Neural progenitor cell (in vitro differentiated cells): ENCODE measurements at regions not wholly inside any gene's neighbourhood (a gene's known extent, or its start where the extent isn't known, plus 50 kb on each side); places are given as distances from the start of the nearest gene placed in this dataset.
"Not testable (repeated sequence)": the region's sequence is repeated elsewhere in the genome, so short reads cannot be mapped to it uniquely, and the experiment has no call there.

Experiments
- DNase-seq: peaks from one replicate; pipeline ENCODE4 v3.0.0-alpha.2; 2016; ENCODE audit warnings: low spot score
- H2AFZ ChIP-seq: fragments of 200-600 bp; sonication (generic); replicated peaks from 2 replicates; pipeline ENCODE4 v1.6.1; 2016; ENCODE audit warnings: antibody characterized with exemption
- H3F3A ChIP-seq: fragments of 200-600 bp; sonication (generic); 2 replicates; pipeline ENCODE4 v1.6.1; 2016; ENCODE audit warnings: antibody characterized with exemption, low read depth
- H3K27ac ChIP-seq: fragments of 200-600 bp; sonication (generic); 2 replicates; pipeline ENCODE4 v1.5.1; 2016; ENCODE audit warnings: mild to moderate bottlenecking
- H3K27me3 ChIP-seq: fragments of 200-600 bp; sonication (generic); 2 replicates; pipeline ENCODE4 v1.6.1; 2016; ENCODE audit warnings: mild to moderate bottlenecking, moderate library complexity
- H3K36me3 ChIP-seq: fragments of 200-600 bp; sonication (generic); 2 replicates; pipeline ENCODE4 v1.5.1; 2016
- H3K4me1 ChIP-seq: fragments of 200-600 bp; sonication (generic); 2 replicates; pipeline ENCODE4 v1.6.1; 2016; ENCODE audit warnings: mixed run types
- H3K4me2 ChIP-seq: fragments of 200-600 bp; sonication (generic); 2 replicates; pipeline ENCODE4 v1.6.1; 2016
- H3K4me3 ChIP-seq: fragments of 200-600 bp; sonication (generic); 2 replicates; pipeline ENCODE4 v1.5.1; 2016
- H3K79me2 ChIP-seq: fragments of 200-600 bp; sonication (generic); 2 replicates; pipeline ENCODE4 v1.6.1; 2016; ENCODE audit warnings: low read depth
- H3K9ac ChIP-seq: fragments of 200-600 bp; sonication (generic); 2 replicates; pipeline ENCODE4 v1.6.1; 2016
- H3K9me3 ChIP-seq: fragments of 200-600 bp; sonication (generic); 2 replicates; pipeline ENCODE4 v1.5.1; 2016; ENCODE audit warnings: low read depth
- H4K20me1 ChIP-seq: fragments of 200-600 bp; sonication (generic); 2 replicates; pipeline ENCODE4 v1.6.1; 2016; ENCODE audit warnings: low read depth
- H3K27ac Mint-ChIP-seq: 3 replicates; pipeline ENCODE4 v1.8.0; 2021; ENCODE audit warnings: mixed read lengths
- H3K27me3 Mint-ChIP-seq: 2 replicates; pipeline ENCODE4 v1.8.0; 2022; ENCODE audit warnings: low read depth, mild to moderate bottlenecking, inconsistent platforms, moderate library complexity, mixed read lengths; ENCODE audit not compliant: insufficient read depth
- H3K36me3 Mint-ChIP-seq: 3 replicates; pipeline ENCODE4 v1.8.0; 2021; ENCODE audit warnings: mixed read lengths
- H3K4me1 Mint-ChIP-seq: 3 replicates; pipeline ENCODE4 v1.8.0; 2021; ENCODE audit warnings: mixed read lengths
- H3K4me3 Mint-ChIP-seq: 3 replicates; pipeline ENCODE4 v1.8.0; 2021; ENCODE audit warnings: mild to moderate bottlenecking, moderate library complexity, mixed read lengths
- H3K9me3 Mint-ChIP-seq: 3 replicates; pipeline ENCODE4 v1.8.0; 2020; ENCODE audit warnings: mixed read lengths

GRCh38 chr9:40592406-40592805 is 536.1 kb downstream of the FOXD4L6 start:
- H3K36me3 Mint-ChIP-seq, H3F3A ChIP-seq, H3K4me3 Mint-ChIP-seq, H3K4me2 ChIP-seq, H3K9me3 ChIP-seq, H3K9me3 Mint-ChIP-seq, H4K20me1 ChIP-seq, H3K79me2 ChIP-seq, H3K27ac Mint-ChIP-seq, H3K27me3 Mint-ChIP-seq, H3K4me3 ChIP-seq, H3K27ac ChIP-seq, DNase-seq, H3K4me1 Mint-ChIP-seq, H3K4me1 ChIP-seq, H3K36me3 ChIP-seq, H3K27me3 ChIP-seq, H2AFZ ChIP-seq, H3K9ac ChIP-seq: not testable (repeated sequence)

DNA sequence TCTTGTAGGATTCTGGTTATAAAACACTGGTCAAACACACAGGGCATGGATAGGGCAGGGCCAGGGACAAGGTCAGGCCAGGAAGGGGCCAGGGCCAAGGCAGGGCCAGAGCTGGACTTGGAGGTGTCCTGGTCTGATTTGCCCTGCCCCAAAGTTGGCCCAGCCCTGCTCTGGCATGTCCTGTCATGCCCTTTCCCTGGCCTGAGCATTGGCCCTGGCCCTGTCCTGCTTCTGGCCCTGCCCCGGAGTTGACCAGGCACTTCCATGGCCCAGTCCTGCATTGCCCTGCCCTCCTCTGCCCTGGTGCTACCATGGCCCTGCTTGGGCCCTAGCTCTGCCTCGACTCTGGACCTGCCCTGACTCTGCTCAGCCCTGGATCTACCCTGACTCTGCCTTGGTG is 536.6 kb downstream of the FOXD4L6 start:
- not testable (repeated sequence) for H3K4me2 ChIP-seq, H3K36me3 Mint-ChIP-seq, H3K27me3 Mint-ChIP-seq, H3K79me2 ChIP-seq, DNase-seq, H3K27me3 ChIP-seq, H3K4me3 ChIP-seq, H3K27ac ChIP-seq, H2AFZ ChIP-seq, H3K4me1 ChIP-seq, H3F3A ChIP-seq, H4K20me1 ChIP-seq, H3K27ac Mint-ChIP-seq, H3K36me3 ChIP-seq, H3K9me3 Mint-ChIP-seq, H3K4me3 Mint-ChIP-seq, H3K9ac ChIP-seq, H3K9me3 ChIP-seq, H3K4me1 Mint-ChIP-seq

DNA sequence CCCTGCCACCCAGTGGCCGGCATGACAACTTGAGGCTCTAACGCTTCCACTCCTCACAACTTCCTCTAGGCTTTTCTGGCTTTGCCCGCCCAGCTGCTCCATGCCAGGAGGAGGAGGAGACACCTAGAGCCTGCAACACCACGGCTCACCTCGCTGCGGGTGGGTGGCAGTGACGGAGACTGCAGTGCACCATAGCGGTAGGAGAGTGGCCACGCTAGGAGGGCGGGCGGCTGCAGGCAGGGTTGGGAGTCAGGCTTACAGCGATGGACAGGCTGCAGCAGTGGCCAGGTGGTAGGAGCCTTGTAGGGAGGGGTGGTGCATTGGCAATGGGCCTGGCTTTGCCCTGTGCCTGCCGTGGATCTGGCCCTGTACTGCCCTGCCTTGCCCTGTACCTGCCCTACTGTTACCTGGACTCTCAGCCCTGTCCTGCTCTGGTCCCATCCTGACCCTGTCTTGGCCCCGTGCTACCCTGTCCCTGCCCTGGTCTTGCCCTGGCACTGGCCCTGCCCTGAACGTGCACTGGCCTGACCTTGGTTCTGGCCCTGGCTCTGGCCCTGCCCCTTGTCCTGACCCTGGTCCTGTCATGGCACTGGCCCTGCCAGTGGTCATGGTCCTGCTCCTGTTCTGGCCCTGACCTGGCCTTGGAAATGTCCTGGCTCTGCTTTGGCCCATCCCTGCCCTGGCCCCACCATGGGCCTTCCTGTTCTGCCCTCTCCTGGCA is 540.8 kb downstream of the FOXD4L6 start:
- not testable (repeated sequence) for H3K4me1 ChIP-seq, H3K9me3 ChIP-seq, H3K4me2 ChIP-seq, H3K27me3 Mint-ChIP-seq, DNase-seq, H4K20me1 ChIP-seq, H3K36me3 ChIP-seq, H3K27me3 ChIP-seq, H3K4me1 Mint-ChIP-seq, H2AFZ ChIP-seq, H3K27ac Mint-ChIP-seq, H3K4me3 ChIP-seq, H3K79me2 ChIP-seq, H3K27ac ChIP-seq, H3K9ac ChIP-seq, H3K36me3 Mint-ChIP-seq, H3K4me3 Mint-ChIP-seq, H3K9me3 Mint-ChIP-seq, H3F3A ChIP-seq

DNA sequence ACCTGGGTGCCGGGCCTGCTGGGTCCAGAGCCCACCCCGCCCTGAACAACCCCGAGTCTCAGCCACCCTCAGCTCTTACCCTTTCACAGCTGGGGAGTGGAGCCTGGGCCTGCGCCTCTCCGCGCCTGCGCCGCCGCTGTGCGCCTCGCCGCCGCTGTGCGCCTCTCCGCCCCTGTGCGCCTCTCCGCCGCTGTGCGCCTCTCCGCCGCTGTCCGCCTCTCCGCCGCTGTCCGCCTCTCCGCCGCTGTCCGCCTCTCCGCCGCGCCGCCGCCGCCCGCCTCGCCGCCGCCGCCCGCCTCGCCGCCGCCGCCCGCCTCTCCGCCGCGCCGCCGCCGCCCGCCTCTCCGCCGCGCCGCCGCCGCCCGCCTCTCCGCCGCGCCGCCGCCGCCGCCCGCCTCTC is 544.4 kb downstream of the FOXD4L6 start:
- H3F3A ChIP-seq, DNase-seq, H2AFZ ChIP-seq, H3K4me1 ChIP-seq, H4K20me1 ChIP-seq, H3K27ac Mint-ChIP-seq, H3K36me3 ChIP-seq, H3K27me3 ChIP-seq, H3K9me3 Mint-ChIP-seq, H3K9ac ChIP-seq, H3K9me3 ChIP-seq, H3K36me3 Mint-ChIP-seq, H3K27ac ChIP-seq, H3K27me3 Mint-ChIP-seq, H3K4me1 Mint-ChIP-seq, H3K79me2 ChIP-seq, H3K4me2 ChIP-seq, H3K4me3 ChIP-seq: not testable (repeated sequence)
- peak overlapping the region; percentile 75 for H3K4me3 Mint-ChIP-seq

DNA sequence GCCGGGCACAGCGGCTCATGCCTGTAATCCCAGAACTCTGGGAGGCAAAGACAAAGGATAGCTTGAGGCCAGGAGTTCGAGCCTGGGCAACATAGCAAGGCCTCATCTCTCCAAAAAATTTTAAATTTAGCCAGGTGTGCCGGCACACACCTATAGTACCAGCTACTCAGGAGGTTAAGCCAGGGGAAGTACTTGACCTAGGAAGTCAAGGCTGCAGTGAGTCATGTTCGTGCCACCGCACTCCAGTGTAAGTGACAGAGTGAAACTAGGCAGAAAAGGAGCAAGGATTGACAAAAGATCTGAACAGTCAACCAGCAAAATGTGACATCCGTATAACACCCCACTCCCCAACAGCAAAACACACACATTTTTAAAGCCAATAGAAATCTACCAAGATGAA is 545.3 kb downstream of the FOXD4L6 start:
- peak overlapping the region; percentile 81 for H3K4me3 Mint-ChIP-seq
- not testable (repeated sequence) for H4K20me1 ChIP-seq, H3K4me1 ChIP-seq, DNase-seq, H3K79me2 ChIP-seq, H3K36me3 ChIP-seq, H3F3A ChIP-seq, H3K36me3 Mint-ChIP-seq, H3K9me3 ChIP-seq, H3K9me3 Mint-ChIP-seq, H3K27ac Mint-ChIP-seq, H3K9ac ChIP-seq, H3K27me3 ChIP-seq, H3K4me3 ChIP-seq, H3K4me2 ChIP-seq, H2AFZ ChIP-seq, H3K4me1 Mint-ChIP-seq, H3K27ac ChIP-seq, H3K27me3 Mint-ChIP-seq

- DNase-seq, H3K4me2 ChIP-seq, H3F3A ChIP-seq, H3K36me3 ChIP-seq, H2AFZ ChIP-seq, H3K36me3 Mint-ChIP-seq, H4K20me1 ChIP-seq, H3K27ac Mint-ChIP-seq, H3K9me3 Mint-ChIP-seq, H3K4me1 ChIP-seq, H3K27ac ChIP-seq, H3K9me3 ChIP-seq, H3K27me3 ChIP-seq, H3K79me2 ChIP-seq, H3K27me3 Mint-ChIP-seq, H3K4me3 Mint-ChIP-seq, H3K4me3 ChIP-seq, H3K9ac ChIP-seq, H3K4me1 Mint-ChIP-seq: not testable (repeated sequence)
Measured at GRCh38 chr9:40578908-40579307, 549.6 kb downstream of the FOXD4L6 start.
